Loucy (cell line): ENCODE measurements at regions not wholly inside any gene's neighbourhood (a gene's known extent, or its start where the extent isn't known, plus 50 kb on each side); places are given as distances from the start of the nearest gene placed in this dataset.

ENCODE experiments used
- CTCF ChIP-seq: fragments of 200-600 bp; sonication (generic); conservative IDR thresholded peaks from 2 replicates; pipeline ENCODE4 v1.5.1; 2014; ENCODE audit warnings: mild to moderate bottlenecking, antibody characterized with exemption, low read length
- EZH2phosphoT487 ChIP-seq: fragments of 200-600 bp; IDR thresholded peaks from 2 replicates; pipeline ENCODE4 v1.6.1; 2018; ENCODE audit warnings: antibody characterized with exemption, mild to moderate bottlenecking, moderate library complexity, borderline replicate concordance

DNA sequence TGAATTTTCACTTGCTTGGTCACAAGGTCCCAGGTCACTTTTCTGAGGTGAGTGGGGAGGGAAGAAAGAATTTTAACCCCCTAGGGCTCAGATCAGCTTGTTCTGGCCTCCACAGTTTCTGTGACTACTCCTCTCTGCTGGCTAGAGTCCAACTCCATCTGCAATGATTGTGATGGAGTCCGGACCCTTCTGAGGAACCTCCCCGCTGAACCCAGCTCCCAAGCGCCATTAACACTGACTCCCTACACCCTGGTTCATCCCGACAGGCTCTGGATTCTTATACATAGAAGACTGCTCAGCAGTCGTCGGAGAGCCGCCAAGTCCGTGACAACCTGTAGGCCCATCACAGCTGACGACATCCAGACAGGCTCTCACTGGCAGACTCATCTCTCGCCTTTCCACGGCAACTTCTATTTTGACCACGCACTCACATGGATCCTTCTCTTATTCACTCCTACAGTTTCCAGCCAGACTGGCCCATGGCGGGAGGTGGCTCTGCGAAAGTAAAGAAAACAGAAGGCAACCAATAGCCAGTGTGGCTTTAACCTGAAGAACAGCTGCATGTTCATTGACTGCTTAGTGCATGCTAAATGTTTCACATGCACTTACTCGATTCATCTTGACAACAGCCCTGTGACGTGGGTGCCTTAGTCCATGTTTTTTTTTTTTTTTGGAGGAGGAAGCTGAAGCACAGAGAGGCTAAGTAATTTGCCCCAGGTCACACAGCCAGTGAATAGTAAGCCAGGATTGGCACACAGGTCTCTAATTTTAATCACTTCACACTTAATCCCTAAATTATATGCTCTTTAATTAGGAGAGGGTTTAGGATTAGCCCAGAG lies 68.0 kb upstream of the PRDM11 start:
- TF ChIP-seq CTCF (no peak), EZH2phosphoT487 (no peak)
